Thoracic aorta (tissue), 2 donors: ENCODE measurements at regions not wholly inside any gene's neighbourhood (a gene's known extent, or its start where the extent isn't known, plus 50 kb on each side); places are given as distances from the start of the nearest gene placed in this dataset.

Source experiments
- ATAC-seq: fragments of 150-250 bp; one replicate; pipeline ENCODE4 v1.8.0; 2017; ENCODE audit warnings: low read depth; ENCODE audit not compliant: insufficient number of reproducible peaks, low FRiP score
- DNase-seq: peaks from one replicate; pipeline ENCODE4 v3.0.0-alpha.2; 2020; ENCODE audit warnings: low spot score
- H3K27ac ChIP-seq, 2 donors: fragments of 200-600 bp; sonication (generic); 1 replicate in 1 of 2; 2 replicates in 1 of 2; pipeline ENCODE4 v1.5.1; 2016; ENCODE audit warnings: mild to moderate bottlenecking in 2 of 2, moderate library complexity in 2 of 2
- H3K27me3 ChIP-seq: fragments of 200-600 bp; sonication (generic); replicated peaks from 2 replicates; pipeline ENCODE4 v1.6.0; 2016; ENCODE audit warnings: mild to moderate bottlenecking; ENCODE audit not compliant: insufficient read depth
- H3K36me3 ChIP-seq: fragments of 200-600 bp; sonication (generic); one replicate; pipeline ENCODE4 v1.5.1; 2016
- H3K4me1 ChIP-seq, 2 donors: fragments of 200-600 bp; sonication (generic); 1 replicate in 1 of 2; 2 replicates in 1 of 2; pipeline versions ENCODE4 v1.5.1 to v1.6.0; 2016; ENCODE audit warnings: low read depth in 2 of 2, mild to moderate bottlenecking in 1 of 2; ENCODE audit not compliant: control insufficient read depth in 1 of 2
- H3K4me3 ChIP-seq: fragments of 200-600 bp; sonication (generic); 2 replicates; pipeline ENCODE4 v1.5.1; 2016; ENCODE audit warnings: mild to moderate bottlenecking
- H3K9me3 ChIP-seq: fragments of 200-600 bp; sonication (generic); 2 replicates; pipeline ENCODE4 v1.5.1; 2016
- TF ChIP-seq, protein P1 (sequence below): fragments of 200-600 bp; sonication (generic); IDR thresholded peaks from one replicate; pipeline ENCODE4 v1.5.1; 2019; ENCODE audit warnings: antibody characterized with exemption

GRCh38 chr16:8397223-8397622 lies 193.1 kb downstream of the TMEM114 start:
- TF ChIP-seq, protein P1, sequence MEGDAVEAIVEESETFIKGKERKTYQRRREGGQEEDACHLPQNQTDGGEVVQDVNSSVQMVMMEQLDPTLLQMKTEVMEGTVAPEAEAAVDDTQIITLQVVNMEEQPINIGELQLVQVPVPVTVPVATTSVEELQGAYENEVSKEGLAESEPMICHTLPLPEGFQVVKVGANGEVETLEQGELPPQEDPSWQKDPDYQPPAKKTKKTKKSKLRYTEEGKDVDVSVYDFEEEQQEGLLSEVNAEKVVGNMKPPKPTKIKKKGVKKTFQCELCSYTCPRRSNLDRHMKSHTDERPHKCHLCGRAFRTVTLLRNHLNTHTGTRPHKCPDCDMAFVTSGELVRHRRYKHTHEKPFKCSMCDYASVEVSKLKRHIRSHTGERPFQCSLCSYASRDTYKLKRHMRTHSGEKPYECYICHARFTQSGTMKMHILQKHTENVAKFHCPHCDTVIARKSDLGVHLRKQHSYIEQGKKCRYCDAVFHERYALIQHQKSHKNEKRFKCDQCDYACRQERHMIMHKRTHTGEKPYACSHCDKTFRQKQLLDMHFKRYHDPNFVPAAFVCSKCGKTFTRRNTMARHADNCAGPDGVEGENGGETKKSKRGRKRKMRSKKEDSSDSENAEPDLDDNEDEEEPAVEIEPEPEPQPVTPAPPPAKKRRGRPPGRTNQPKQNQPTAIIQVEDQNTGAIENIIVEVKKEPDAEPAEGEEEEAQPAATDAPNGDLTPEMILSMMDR = no peak
- no peak for ATAC-seq
- Histone ChIP-seq H3K27ac (no peak overlapping the region), H3K9me3 (no peaks in the 10 kb centered on the region), H3K4me1 (no peaks in the 10 kb centered on the region), H3K4me3 (no peak overlapping the region), H3K36me3 (no peaks in the 10 kb centered on the region), H3K27me3 (no peaks in the 10 kb centered on the region)
- DNase-seq = no peak

- H3K4me3 ChIP-seq = no peak overlapping the region
- H3K36me3 ChIP-seq = no peaks in the 10 kb centered on the region
Observed at GRCh38 chr16:8396463-8396862, 193.8 kb downstream of the TMEM114 start.

DNA sequence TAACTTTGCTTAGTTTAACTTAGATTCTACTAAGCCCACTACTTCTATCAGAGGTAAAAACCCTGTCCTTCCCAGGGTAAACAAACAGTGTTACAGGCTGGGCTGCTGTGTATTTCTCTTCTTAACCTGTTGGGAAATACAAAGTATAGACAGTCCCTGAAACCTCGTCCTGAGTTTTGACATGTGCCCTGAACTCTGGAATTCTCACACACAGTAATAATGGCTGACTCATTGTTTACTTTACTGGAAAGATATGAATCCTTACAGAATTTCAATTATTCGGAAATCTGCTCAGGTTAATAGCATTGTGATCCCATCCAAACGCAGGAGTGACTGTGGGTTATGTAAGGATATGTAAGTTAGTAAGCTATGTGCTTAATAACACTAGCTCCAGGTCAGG lies 199.1 kb downstream of the TMEM114 start:
- ATAC-seq = no peak
- no peaks in the 10 kb centered on the region for H3K27me3 ChIP-seq

More at GRCh38 chr16:8396463-8396862, 193.8 kb downstream of the TMEM114 start:
- Histone ChIP-seq H3K27ac (no peak overlapping the region), H3K9me3 (no peaks in the 10 kb centered on the region), H3K27me3 (no peaks in the 10 kb centered on the region), H3K4me1 (no peaks in the 10 kb centered on the region)
- ATAC-seq (no peak), DNase-seq (no peak)
- TF ChIP-seq, protein P1 = no peak

GRCh38 chr16:8388684-8389083 lies 201.6 kb downstream of the TMEM114 start:
- ATAC-seq = no peak
- H3K27me3 ChIP-seq = no peaks in the 10 kb centered on the region
- TF ChIP-seq, protein P1 = no peak
- H3K9me3 ChIP-seq = no peaks in the 10 kb centered on the region
- H3K4me3 ChIP-seq = no peak overlapping the region
- no peak overlapping the region for H3K27ac ChIP-seq
- no peaks in the 10 kb centered on the region for H3K4me1 ChIP-seq
- H3K36me3 ChIP-seq = no peaks in the 10 kb centered on the region
- no peak for DNase-seq

More for the DNA sequence above, 199.1 kb downstream of the TMEM114 start:
- H3K27ac ChIP-seq = no peak overlapping the region
- H3K4me3 ChIP-seq = no peak overlapping the region
- H3K9me3 ChIP-seq = no peaks in the 10 kb centered on the region
- no peaks in the 10 kb centered on the region for H3K4me1 ChIP-seq
- no peaks in the 10 kb centered on the region for H3K36me3 ChIP-seq
- no peak for DNase-seq
- TF ChIP-seq, protein P1 = no peak

DNA sequence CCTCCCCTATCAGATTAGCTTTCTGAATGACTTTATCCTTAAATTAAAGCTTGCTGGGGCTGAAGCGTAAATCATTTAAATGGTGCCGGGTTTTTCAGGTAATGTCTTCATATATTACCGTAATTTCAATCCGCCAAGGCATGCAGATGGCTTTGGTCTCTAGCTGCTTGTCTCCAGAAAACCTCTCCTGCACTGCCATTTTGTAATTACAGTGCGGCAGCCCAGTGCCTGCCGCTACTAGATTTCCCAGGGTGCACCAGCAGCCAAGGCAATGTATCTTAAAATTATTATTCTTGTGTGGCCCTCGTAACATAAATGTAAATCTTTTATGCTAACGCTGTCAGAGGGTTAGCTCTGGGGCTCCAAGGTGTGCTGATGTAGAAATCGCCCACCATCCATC lies 208.5 kb downstream of the TMEM114 start:
- Histone ChIP-seq H3K4me1 (no peaks in the 10 kb centered on the region), H3K4me3 (no peak overlapping the region), H3K36me3 (no peaks in the 10 kb centered on the region), H3K27ac (no peak overlapping the region), H3K27me3 (no peaks in the 10 kb centered on the region), H3K9me3 (no peaks in the 10 kb centered on the region)
- DNase-seq = no peak
- TF ChIP-seq, protein P1 = no peak
- no peak for ATAC-seq
